ENCODE measurements at regions not wholly inside any gene's neighbourhood (a gene's known extent, or its start where the extent isn't known, plus 50 kb on each side); places are given as distances from the start of the nearest gene placed in this dataset.

DNA sequence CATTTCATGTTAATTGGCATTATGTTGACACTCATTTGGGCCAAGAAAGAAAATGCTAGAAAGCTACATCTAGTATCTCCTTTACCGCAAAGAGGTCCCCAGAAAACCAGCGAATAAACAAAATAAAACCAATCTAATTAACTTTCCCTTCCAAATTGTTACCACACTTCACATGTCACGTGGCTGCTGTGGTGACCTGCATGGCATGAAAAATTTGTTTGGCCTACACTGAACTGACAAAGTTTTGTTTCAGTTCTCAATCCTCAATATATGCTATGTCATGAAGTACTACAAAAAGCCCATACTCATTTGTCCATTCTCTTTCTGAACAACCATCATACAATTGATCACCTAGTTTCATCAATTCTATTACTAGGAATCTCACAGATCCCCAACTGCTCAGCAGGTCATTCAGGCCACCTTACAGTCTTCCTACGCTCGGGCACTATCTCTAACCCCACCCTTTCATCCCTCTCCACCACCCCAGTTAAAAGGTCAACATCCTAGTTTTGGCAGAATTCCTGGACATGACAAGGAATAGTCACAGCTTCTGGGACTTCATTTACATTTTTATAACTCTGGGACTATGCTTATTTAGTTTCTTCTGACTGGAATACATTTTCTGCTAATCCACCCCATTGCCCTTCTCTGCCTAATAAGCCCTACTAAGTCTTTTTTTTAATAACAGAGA, 480.4 kb downstream of the IGSF11 start:
- no peak for DNase-seq

DNA sequence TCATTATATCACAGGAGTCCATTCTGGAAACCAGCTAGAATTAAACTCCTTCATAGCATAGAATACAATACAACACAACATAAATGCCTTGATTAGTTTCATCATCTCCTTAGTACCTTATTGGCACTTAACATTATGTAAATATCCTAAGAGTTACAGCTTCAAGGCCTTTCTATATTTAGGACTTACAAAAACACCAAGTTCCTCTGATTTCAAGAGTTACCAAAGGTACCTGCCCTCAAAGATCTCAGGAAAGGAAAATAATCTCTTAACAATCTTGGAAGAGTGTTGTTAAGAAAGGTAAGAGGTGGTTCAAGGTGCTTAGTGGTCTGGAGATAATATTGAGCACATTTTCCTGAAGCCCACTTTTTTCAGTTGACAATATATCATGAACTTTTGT, 477.7 kb downstream of the IGSF11 start:
- no peak for DNase-seq

DNA sequence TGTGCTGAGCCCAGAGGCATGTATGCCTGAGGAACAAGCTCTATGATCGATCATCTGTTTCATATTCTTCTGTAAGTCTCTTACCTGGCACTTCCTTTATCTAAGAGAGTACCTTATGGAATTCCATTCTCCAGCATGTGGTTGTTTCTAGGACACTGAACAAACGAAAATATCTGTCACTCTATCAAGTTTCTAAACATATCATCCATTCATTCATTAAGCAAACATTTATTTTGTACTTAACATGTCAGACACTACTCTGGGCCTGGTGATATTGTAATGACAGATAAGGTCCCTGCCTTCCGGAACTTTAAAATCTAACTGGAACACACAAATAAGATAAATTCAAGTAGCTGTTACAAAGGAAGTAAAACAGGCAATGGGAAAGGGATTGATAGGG, 477.1 kb downstream of the IGSF11 start:
- DNase-seq = no peak

DNA sequence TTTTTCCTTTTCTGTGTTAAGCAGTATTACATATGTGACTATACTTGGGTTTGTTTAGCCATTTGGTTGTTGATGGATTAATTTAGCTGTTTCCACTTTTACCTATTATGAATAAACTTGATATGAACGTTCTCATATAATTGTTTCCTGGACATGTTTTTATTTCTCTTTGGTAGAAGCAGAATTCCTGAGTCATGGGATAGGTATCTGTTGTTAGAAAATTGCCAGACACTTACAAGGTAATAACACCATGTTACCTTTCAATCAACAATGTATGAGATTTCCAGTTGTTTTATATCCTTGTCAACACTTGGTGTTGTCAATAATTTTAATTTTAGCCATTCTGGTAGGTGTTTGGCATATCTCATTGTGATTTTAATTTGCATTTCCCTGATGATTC, 475.4 kb downstream of the IGSF11 start:
- DNase-seq = no peak

DNA sequence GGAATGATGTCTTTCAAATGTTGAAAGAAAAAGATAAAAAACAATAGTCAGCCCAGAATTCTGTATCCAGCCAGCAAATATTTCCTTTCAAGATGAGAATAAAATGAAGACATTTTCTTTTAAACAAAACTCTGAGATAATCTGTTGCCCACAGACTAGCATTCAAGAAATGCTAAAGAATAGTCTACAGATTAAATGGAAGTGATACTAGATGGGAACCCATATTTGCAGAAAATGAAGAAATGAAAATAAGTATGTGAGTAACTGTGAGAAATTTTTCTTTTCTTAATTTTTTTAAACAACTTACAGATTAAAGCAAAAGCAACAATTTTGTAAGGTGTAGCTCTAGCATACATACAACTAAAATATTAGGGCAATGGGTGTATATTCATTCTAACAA, 469.8 kb downstream of the IGSF11 start:
- no peak for DNase-seq

DNA sequence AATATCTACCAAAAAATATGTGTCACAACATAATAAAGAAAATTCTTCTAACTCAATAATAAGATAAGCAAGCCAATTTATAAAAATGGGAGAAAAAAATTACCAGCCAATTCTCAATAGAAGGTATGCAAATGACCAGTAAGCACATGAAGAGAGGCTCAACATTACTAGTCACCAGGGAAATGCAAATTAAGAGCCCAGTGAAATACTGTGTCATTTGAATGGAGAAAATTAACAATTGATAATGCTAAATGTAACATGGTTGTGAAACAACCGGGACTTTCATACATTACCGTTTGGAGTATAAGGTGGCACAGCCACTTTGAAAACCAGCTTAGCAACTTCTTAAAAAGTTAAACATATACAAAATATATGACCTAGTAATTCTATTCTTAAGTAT, 460.7 kb downstream of the IGSF11 start:
- DNase-seq = no peak

DNA sequence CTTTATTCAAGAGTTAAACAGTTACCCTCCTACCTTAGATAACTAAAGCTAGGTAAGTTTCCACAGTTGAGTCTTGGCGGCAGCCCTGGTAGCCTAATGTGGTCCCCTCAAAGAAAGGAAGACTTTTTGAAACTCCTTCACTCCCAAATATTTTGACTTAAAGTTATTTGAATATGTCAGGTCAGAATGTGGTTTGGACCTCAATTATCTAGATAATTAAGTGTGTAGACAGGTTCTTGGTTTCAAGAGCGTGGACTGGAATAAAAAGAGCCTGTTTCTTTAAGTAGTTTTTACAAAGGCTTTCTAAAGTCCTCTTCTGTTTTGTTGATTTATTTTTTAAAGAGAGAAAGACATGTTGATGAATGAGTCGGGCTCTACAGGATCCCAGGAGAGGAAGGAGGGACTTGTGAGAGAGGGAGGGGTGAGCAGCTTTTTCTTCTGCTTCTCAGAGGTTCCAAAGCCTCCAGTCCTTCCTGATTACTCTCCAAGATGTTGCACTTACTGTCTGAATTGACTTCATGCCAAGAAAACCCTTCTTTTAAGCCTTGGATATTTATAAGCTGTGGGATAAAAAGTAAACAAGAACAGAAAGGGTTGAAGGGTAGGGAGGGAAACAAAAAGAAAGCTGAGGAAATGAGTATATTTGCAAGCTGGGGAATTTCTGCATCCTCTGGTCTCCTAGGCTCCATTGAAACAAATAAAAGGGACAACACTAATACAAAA, 457.4 kb downstream of the IGSF11 start:
- DNase-seq = no peak

DNA sequence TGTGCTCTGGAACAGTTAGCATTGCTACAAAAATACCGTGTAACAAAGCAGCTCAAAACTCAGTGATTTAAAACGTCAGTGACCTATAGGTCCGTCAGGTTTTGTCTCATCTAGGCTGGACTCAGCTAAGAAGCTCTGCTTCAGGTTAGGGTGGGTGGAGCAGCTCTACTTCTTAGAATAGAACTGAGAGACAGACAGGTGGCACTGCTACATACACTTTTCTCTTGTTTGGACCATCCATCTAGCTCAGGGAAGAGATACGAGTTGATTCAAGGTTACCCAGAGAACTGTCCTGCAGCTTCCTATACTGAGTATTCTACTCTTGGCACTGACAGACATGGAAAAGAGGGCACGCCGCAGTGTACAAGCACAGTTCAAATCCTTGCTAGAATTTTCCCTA, 456.1 kb downstream of the IGSF11 start:
- DNase-seq = no peak

DNA sequence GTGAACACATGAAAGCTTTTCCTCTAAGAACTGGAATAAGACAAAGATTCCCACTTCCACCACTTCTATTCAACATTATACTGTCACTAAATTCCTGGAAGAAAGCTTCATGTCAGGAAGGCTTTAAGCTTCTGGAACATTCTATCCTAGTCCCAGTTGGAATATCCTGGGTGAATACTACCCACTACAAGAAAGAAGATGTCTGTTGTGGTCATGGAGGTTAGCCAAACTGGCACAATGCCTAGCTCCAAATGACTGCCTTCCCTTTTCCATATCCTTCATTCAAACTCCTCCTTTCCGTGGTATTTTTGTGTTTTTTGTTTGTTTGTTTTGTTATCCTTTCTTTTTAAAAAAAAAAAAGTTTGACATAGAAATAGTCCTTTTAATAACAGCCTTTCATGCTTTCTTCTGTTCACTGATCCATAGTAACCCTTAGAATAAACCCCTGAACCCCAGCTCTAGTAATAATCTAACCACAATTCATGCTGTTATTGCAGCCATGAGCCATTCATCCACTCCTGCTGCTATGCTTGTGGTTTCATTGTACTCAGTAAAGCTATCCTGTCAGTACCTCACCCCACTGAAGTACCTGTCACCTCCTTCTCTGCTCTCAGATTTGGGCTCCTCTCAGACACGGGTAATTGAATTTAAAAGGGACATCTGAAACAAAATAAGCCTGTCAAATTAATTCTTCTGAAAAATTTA, 447.5 kb downstream of the IGSF11 start:
- DNase-seq = no peak

DNA sequence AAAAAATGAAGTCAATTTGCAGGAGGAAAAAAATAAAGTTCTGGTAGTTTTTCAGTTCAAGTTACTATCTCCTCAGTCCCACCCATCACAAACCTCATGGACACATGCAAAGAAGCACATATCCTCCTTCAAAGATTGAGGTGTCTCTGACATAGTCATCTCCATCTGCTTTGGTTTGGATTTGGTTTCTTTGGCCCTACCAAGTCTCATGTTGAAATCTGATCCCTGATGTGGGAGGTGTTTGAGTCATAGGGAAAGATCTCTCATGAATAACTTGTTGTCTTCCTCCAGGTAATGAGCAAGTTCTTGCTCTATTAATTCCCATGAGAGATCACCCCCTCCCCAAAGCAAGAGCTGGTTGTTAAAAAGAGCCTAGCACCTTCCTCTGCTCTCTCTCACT, 446.8 kb downstream of the IGSF11 start:
- no peak for DNase-seq

DNA sequence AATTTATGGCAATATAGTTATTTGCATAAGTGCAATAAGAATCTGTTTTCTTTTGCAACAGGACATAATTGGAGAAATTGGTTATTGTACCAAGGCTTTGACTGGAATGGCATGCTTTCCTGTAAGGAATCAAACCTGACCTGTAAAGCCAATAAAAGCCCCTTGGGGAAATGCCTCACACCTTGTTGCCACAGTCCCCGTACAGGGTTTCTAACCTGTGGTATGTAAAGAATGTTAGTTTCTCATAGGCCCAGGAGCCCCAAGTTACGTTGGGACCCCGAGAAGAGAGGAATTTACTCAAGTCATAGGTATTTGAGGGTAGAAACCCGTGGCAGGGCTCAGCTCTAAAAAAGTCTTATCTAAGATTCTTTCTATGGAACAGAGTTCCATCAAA, 441.4 kb downstream of the IGSF11 start:
- no peak for DNase-seq

DNA sequence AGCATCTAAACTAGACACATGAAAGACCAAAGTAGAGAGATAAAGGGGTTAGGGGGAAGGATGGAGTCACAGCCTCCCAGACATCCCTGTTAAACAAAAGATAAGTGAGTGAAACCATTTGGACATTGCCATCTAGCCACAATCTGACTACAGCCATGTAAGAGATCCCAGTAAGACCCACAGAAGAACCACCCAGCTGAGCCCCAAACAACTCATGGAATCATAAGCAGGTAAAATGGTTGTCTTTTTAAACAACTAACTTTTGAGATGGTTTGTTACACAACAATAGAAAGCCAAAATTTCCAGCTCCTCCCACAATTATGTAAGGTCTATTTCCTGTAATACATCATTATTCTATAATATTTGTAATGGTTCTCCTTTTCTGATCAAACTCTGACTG, 437.5 kb downstream of the IGSF11 start:
- DNase-seq = no peak

DNA sequence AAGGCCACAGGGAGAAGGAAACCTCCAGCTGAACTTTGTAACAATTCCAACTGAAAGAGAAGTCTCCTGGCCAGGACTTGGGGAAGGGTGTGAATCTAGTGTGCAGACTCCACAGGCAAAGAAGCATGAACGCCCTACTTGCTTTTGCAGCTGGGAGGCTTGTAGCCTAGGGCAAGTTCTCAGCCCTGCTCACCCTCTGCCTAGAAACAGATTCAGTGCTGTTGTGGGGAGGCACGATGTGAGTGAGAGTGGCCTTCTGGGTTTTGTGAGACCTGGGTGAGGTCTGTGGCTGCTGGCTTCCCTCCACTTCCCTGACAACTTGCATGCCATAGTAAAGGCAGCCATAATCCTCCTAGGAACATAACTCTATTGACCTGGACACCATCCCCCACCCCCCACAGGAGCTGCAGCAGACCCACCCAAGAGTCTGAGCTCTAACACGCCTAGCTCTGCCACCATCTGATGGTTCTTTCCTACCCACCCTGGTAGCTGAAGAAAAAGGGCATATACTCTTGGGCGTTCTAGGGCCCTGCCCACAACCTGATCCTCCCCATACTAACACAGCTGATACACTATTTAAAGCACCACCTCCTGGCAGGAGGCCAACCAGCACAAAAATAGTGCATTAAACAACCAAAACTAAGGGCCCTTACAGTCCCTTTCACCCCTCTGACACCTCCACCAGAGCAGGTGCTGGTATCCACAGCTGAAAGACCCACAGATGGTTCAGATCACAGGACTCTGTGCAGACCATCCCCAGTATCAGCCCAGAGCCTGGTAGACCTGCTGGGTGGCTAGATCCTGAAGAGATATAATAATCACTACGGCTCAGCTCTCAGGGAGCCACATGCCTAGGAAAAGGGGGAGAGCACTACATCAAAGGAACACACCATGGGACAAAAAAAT, 426.5 kb downstream of the IGSF11 start:
- no peak for DNase-seq

DNA sequence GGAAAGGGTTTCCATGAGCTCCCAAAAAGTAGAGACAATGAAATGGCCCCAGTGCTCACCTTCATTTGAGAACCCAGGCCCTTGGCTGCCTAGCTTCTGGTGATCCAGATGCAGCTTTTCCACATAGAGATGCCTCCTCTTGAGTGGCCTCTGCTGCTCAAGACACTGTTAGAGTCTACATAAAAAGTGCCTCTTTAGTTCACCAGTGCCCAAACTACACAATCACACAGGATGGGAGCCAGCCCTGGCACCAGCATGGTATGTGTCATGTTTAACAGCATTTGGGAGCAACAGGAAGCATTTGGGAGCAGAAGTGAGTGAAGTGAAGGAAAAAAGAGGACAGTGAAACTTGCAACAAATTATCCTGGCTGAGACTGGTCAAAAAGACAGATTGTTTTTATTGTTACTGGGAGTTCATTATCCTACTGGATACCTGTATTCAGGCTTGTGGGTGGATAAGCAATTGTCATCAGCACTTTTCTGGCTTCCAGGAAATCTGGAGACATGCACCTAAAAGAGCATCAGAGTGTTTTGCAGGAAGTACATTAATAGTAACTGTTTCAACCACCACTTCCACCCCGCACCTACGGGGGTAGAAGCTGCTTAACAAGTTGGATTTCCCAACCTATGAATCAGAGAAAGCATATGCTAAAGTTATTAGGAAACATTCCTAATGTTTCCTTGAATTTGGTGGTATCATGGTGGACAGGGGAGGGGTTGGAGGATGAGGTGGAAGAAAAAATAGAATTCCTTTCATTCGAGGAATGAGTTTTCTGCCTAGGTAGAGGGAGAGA, 416.2 kb downstream of the IGSF11 start:
- no peak for DNase-seq

DNA sequence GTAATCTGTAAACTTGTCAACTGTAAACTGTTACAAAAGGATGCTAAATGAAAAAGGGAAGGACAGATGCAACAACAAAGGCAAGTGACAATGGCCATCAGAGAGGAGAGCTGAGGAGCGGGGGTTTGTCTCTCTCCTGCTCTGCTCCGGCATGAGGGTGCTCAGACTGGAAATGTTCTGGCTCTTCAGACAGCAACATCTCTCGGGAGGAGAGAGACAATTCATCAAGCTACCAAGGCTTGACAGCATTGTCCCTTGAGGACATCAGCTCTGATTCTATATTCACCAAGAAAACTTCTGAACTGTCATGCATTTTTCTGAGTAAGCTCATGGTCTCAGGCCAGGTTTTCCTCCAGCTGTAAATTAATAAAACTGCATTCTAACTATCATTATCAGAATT, 408.2 kb downstream of the IGSF11 start:
- no peak for DNase-seq

DNA sequence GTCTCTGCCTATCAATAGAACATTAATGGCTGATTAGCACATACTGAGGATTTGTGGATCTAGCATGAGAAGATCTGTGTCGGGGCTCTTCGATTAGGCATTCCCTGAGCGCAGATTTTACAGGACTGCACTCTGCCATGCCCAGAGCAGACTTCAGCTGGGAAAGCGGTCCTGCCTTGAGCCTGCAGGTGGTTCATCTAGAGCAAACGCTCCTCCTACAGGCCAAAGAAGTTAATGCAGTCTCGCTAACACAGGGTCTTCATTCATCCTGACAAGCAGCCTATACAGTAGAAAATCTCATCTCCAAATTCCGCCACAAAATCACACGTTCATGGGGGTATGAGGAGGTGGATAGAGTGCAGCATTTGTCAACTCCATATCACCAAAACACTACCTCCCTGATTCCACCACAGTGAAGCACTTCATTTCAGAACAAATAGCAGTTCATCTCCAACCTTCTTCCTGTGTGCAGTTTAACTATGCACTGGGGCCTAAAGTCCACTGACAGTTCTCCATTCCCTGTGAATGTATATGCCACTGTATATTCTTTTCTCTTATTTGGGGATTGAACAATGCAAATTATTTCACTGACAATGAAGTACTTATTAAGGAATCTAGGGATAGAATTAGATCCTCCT, 405.8 kb downstream of the IGSF11 start:
- DNase-seq = peak; percentile 35 to 36

DNA sequence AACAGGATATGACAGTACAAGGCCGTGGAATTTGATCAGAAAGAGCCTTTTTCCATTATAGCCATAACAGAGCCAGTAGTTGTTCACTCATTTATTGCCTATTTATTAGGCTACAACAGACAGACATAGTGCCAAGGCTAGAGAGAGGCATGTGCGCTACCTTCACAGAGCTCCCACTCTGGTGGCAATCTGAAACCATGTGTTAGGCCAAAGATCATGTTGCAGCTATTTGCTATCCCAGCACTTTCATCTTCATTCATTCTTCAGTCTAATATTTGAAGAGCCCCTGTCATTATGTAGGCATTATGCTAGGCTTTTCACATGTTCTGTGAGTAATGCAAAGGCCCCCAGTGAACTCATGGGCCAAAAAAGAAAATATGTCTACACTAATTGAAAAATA, 404.8 kb downstream of the IGSF11 start:
- DNase-seq = no peak

DNA sequence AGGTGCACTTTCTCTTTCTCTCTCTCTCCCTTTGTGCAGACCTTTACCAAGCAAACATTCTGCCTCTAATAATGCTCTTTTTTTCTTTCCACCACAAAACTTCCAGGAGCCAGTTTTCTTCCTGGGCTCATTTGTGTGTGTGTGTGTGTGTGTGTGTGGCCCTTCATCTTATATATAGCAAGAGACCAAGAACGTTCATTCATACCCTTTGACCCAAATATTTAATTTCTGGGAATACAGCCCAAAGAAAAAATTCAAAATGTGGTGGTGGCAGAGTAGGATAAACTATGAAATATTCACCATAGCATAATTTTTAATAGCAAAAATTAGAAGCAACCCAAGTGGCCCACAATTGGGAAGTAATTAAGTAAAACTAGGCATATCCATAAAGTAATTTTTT, 398.9 kb downstream of the IGSF11 start:
- no peak for DNase-seq

DNA sequence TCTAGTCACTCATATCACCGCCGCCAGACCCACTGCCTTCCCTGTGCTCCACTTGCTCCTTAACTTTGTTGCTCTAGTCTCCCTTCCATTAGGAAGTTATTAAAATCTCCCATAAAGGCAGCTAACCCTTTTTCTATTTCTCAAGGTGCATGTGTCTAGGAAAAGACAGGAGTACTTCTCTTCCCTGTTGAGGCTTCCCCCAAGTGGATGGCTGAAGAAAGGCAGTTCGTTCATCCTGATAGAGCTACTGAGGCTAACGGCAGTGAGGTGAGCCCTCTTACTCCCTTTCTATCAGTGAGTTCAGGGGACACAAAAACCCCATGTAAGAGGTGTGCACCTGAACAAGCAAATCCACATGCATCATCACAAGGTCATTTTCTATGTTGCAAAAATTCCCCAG, 397.8 kb downstream of the IGSF11 start:
- no peak for DNase-seq

DNA sequence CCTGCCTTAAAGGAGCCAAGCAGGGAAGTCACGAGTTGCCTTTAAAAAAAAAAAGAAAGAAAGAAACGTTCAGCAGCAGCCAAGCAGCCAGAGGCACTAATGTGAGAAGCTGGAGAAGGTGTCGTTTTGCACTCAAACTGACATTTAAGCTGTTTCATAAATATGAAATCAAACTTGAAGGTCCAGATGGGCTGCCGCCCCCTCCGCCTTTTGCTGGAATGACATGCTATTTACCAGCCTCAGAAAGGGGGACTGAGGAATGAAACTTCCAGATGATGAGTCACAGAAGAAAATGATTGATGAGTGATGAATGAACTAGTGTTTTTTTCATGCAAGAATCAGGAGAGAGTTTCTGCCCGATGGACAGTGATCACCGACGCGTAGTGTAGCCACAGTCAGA, 396.8 kb downstream of the IGSF11 start:
- no peak for DNase-seq

DNA sequence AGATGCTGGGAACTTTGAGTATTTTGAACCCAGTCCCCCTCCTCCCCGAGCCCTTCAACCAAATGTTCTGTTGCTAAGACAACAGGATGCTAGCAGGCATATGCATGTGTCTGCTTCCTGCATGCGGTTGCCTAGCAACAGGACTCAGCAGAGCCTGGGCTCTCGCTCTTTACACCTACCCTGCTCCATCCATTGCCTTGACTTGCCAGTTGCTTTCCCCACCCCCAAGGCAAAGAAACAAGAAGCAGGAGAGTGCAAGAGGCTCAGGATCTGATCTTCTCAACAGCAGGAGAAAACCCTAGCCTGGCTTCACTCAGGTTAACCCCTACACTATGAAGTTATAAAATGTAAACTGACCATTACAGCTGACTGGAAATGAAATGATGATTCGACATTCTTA, 393.0 kb downstream of the IGSF11 start:
- no peak for DNase-seq

DNA sequence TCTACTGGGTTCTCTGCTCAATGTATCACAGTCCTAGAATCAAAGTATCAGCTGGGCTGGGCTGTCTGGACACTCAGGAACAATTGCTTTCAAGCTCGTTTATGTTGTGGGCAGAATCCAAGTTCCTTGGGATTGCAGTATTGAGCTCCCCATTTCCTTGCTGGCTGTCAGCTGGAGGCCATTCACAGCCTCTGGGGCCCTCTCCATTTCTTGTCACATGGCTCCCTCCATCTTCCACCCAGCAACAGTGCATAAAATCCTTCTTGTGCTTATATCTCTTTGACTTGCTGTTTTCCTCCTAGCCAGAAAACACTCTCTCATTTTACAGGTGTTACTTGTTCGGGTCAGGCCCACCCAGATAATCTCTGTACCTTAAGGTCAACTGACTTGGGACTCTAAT, 363.5 kb downstream of the IGSF11 start:
- DNase-seq = no peak

Data from AML-193 (cell line).